ENCODE measurements at regions not wholly inside any gene's neighbourhood (a gene's known extent, or its start where the extent isn't known, plus 50 kb on each side); places are given as distances from the start of the nearest gene placed in this dataset.

DNA sequence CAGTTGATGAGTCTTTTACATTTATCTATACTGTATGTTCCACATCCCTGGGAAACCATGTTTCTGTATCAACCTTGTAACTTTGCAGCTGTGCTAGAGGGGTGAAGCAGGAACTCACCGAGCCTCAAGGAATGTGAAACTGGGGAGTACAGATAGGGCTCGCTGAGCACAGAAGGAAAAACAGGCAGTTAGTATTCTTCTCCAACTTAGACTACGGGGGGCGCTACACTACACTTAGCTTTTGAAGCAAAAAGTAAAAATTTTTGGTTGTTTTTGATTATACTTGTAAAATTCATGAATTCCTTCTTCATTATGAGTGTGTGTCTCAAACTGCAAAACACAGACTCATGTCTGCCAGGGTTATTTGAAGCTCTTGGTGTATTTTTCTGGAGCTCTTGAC lies 132.7 kb upstream of the RGMA start:
- TF ChIP-seq, protein P1, sequence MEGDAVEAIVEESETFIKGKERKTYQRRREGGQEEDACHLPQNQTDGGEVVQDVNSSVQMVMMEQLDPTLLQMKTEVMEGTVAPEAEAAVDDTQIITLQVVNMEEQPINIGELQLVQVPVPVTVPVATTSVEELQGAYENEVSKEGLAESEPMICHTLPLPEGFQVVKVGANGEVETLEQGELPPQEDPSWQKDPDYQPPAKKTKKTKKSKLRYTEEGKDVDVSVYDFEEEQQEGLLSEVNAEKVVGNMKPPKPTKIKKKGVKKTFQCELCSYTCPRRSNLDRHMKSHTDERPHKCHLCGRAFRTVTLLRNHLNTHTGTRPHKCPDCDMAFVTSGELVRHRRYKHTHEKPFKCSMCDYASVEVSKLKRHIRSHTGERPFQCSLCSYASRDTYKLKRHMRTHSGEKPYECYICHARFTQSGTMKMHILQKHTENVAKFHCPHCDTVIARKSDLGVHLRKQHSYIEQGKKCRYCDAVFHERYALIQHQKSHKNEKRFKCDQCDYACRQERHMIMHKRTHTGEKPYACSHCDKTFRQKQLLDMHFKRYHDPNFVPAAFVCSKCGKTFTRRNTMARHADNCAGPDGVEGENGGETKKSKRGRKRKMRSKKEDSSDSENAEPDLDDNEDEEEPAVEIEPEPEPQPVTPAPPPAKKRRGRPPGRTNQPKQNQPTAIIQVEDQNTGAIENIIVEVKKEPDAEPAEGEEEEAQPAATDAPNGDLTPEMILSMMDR (IDR thresholded peaks at IDR 0.05; ENCODE audit: borderline replicate concordance, extremely low read depth, low read length, poor library complexity, severe bottlenecking): peak; percentile 19
- TF ChIP-seq EZH2 (IDR thresholded peaks at IDR 0.05; ENCODE audit: borderline replicate concordance, low read depth, low read length, severe bottlenecking): no peak
